ENCODE measurements at regions not wholly inside any gene's neighbourhood (a gene's known extent, or its start where the extent isn't known, plus 50 kb on each side); places are given as distances from the start of the nearest gene placed in this dataset.

DNA sequence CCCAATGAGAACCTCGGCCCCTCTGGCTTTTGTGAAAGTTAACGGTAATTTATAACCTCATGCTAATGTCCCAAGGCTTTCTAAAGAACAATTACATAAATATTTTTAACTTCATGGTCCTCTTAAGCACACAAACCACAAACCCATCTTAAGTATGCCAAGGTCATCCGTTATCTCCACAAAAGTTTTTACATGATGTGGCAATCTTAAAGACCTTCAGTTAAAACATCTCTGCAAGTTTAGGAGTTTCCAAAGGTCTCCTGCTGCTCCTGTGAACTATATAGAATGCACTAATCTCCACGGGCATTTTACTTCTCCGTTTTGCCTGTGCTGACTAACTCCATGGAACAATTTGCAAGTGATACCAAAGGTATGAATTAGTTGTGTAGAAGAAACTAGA, 228.2 kb downstream of the TLE1 start:
- TF ChIP-seq, protein P1, sequence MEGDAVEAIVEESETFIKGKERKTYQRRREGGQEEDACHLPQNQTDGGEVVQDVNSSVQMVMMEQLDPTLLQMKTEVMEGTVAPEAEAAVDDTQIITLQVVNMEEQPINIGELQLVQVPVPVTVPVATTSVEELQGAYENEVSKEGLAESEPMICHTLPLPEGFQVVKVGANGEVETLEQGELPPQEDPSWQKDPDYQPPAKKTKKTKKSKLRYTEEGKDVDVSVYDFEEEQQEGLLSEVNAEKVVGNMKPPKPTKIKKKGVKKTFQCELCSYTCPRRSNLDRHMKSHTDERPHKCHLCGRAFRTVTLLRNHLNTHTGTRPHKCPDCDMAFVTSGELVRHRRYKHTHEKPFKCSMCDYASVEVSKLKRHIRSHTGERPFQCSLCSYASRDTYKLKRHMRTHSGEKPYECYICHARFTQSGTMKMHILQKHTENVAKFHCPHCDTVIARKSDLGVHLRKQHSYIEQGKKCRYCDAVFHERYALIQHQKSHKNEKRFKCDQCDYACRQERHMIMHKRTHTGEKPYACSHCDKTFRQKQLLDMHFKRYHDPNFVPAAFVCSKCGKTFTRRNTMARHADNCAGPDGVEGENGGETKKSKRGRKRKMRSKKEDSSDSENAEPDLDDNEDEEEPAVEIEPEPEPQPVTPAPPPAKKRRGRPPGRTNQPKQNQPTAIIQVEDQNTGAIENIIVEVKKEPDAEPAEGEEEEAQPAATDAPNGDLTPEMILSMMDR (IDR thresholded peaks at IDR 0.05; ENCODE audit: insufficient read depth, low read length, poor library complexity, severe bottlenecking) = no peak
- no peak for TF ChIP-seq EZH2phosphoT487 (conservative IDR thresholded peaks at IDR 0.05; ENCODE audit: low read length)
